NCI-H1417 treated with DMSO at 0.1 percent for 48 hours (cell line): ENCODE measurements at regions not wholly inside any gene's neighbourhood (a gene's known extent, or its start where the extent isn't known, plus 50 kb on each side); places are given as distances from the start of the nearest gene placed in this dataset.
"Not testable (repeated sequence)": the region's sequence is repeated elsewhere in the genome, so short reads cannot be mapped to it uniquely, and the experiment has no call there.

Experiments used
- DNase-seq: peaks from one replicate; lab custom pipeline; 2025; lab: John Stamatoyannopoulos, UW

GRCh38 chr6:93083337-93084230 lies 335.8 kb downstream of the EPHA7 start:
- no peak for DNase-seq

DNA sequence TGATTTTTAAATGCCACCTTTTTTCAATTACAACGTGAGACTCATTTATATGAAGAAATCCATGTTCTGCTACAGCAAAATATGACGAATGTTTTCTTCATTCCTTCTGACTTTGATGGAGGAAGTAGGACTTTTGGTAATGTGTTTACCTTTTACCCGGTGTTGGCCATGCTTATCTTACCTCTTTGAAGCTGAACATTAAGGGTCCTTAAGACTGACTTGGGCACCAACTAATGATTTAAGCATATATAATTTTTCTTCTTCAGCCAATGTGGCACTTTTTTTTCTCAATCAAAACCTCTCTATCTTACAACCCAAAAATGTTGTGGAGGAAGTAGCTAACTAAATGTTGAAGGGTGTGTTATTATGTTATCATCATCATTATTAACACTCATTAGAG lies 337.5 kb downstream of the EPHA7 start:
- no peak for DNase-seq

GRCh38 chr6:93079061-93079460 lies 340.3 kb downstream of the EPHA7 start:
- DNase-seq = no peak

- no peak for DNase-seq
Observed at GRCh38 chr6:93073811-93074210, 345.5 kb downstream of the EPHA7 start.

DNA sequence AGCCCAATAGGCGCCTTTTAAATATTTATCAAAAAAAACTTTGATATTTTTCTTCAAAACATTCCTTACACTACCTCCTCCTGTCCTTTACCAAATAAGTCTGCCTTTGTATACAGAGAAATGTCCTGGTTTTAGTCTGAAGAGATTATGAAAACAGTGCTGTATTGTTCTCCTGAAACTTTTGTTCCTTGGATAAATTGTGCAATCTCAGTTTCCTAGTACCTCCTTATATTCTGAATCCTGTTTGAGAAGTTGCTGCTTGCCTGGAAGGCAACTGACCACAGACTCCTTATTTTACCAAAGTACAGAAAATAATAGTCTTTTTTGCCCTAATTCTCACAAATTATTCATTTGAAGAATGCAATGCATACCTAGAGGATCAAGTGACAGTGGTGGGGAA lies 349.5 kb downstream of the EPHA7 start:
- no peak for DNase-seq

DNA sequence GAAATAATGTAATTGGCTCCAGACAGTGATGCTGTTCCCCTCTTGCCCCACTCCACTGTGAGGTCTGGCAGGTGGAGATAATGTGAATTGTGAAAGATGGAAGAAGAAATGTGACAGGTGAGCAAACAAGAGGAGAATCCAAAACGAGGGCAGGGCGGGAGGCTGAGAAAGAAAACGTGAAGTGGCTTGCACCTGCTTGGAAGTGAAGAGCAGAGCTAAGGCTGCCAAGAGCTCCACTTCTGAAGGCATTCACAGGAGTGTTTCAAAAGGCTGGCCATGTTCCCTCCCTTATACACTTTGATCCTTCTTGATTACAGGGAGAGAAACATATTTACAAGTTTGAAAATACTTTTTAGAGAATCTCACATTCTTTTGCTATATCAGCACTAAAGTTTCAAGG lies 359.4 kb downstream of the EPHA7 start:
- DNase-seq = no peak

GRCh38 chr6:93057584-93057983 lies 361.8 kb downstream of the EPHA7 start:
- no peak for DNase-seq

- DNase-seq = no peak
Observed at GRCh38 chr6:93048381-93048780, 371.0 kb downstream of the EPHA7 start.

GRCh38 chr6:93047033-93047432 lies 372.3 kb downstream of the EPHA7 start:
- DNase-seq = no peak

DNA sequence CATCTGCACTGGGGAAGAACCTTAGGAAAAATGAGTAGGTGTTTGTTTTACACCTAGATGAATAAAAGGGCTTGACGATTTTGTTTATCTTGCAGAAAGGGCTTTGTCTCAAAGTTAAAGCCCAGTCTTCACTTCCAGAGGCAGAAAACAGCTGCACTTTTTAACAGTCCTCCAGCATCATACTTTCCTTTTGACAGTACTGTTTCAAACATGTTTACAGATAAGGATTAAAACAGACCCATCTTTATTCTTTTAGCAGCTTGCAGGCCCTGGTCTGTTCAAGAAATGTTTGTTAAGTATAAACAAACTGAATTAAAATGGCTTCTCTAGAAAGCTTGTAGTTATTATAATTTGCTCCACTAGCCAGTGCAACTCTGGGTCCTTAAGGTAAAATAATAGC lies 374.2 kb downstream of the EPHA7 start:
- no peak for DNase-seq

DNA sequence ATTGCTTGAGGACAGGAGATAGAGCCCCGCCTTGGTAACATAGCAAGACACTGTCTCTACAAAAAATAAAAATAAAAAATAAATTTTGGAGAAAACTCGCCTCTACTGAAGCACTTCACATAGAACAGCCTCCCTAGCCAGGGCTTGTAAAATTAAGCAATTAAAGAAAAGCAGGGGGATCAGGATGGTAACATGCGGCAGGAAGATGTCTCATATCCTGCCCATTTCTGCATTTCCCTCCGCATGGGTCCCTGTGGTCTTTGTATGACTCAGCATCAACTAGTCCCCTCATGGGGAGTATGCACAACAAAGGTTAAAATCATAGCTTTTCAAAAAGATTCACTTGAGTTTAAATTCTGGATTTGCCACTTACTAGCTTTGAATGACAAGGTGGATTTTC lies 379.0 kb downstream of the EPHA7 start:
- DNase-seq = no peak

- no peak for DNase-seq
Observed at GRCh38 chr6:93036835-93037234, 382.5 kb downstream of the EPHA7 start.

DNA sequence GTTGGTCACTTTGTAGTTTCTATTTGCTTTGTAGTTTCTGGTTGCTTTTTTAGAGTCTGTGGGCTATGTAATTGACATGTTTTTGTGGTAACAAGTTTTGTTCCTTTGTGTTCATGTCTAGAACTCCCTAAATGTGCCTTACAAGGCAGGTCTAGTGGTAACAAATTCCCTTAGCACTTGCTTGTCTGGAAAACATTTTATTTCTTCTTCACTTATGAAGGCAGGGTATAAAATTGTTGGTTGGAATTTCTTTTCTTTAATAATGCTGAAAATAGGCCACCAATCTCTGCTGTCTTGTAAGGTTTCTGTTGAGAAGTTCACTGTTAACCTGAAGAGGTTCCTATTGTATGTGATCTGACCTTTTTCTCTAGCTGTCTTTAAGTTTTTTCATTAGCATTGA lies 383.6 kb downstream of the EPHA7 start:
- no peak for DNase-seq

DNA sequence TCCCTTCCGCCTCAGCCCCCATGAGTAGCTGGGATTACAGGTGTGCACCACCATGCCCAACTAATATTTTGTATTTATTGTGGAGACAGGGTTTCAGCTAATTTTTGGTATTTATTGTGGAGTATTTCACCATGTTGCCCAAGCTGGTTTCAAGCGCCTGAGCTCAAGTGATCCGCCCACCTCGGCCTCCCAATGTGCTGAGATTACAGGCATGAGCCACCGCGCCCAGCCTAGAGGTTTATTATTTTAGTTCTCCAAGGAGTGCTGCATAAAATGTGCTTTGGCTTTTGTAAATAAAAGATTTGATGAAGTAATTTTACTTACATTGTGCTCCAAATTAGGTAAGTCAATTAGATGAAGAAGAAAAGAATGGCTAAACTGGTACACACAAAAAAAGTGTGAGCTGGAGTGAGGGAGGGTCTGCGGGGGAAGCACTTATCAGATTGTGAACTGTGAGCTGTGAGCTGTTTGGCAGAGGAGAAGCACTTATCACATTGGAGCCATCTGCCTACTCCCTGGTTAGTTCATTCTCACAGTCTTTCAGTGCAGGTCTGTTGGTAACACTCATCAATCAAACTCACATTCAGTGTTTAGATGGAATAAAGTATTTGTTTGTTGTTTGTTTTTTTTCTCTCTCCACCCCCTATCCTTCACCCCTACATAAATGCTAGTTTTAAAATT lies 398.0 kb downstream of the EPHA7 start:
- DNase-seq = no peak

DNA sequence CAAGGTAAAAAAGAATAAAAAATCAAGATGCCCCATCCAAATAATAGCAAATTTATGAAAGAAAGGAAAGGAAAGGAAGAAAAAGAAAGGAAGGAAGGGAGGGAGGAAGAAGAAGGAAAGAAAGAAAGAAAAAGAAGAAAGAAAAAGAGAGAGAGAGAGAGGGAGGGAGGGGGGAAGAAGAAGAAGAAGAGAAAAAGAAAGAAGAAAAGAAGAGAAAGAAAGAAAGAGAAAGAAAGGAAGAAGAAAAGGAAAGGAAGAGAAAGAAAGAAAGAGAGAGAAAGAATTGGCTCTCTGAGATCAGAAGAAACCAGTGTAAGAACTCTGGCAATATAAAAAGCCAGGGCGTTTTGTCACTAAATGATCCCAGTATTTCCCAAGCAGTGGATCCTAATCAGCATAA lies 401.7 kb downstream of the EPHA7 start:
- DNase-seq = no peak

GRCh38 chr6:93017213-93017612 lies 402.1 kb downstream of the EPHA7 start:
- no peak for DNase-seq

DNA sequence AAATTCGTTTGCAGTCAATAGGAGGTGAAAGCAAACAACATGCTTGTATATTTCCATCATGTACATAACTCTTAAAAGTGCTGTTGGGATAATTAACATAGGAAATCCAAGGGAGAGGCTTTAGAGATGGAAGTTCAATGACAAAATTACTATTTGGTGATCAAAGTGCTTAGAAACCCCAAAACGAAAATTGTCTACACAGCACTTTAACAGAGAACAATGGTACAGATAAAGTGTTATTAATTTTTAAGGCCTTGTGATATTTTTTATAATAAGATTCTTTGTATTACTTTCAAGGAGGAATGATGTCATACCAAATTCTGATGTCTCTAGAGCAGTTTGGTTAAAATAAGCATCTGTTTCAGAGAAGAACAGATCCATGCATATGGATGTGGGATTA lies 406.3 kb downstream of the EPHA7 start:
- DNase-seq = no peak

DNA sequence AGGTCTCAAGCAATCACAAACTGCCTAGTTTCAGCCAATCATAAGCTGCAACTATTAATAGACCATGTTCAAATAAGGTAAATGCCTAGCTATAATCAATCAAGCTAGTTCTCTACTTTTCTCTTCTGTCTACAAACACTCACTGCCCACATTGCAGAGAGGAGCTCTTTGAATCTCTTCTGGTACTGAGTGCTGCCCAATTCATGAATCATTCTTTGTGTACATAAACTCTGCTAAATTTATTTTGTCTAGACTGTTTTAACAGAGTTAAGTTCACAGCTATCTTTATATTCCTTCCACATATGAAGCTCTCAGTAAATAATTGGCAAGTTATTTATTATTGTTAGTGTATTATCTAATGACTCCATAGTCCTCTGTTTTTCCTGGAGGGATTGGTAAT lies 411.0 kb downstream of the EPHA7 start:
- no peak for DNase-seq

DNA sequence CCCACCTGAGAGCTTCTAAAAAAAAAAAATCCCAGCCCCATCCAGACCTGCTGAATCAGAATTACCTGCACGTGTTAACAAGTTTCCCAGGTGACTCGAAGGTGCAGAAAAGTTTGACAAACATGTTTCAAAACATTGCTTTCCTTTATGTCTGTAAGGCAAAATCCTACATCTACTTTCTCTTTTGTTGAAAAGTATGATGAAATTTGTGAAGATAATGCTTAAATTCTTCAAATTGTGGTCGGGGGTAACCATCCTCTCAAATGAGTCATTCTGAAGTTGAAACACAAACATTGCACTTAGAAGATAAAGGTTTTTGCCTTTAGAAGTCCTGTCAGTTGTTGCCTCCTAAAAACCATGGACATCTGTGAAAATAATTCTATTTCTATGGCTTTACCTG lies 429.7 kb downstream of the EPHA7 start:
- DNase-seq = no peak

DNA sequence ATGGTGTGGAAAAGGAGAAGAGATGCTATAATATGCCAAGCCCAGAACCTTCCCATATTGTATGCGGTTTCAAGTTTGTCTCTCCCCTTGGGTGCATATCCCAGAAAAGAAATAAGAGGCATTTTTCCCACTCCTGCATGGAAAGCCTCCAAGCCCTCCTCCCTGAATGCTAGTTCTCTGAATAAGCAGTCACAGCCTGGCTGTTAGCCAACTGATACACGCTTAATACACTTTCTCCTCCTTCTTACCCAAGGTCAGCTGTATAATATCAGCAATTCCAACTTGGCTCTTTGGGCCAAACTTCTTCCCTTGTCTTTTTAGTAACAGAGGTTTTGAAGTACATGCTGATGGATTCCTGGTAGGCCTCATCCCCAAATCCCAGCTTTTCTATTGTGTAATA lies 440.1 kb downstream of the EPHA7 start:
- DNase-seq = no peak

DNA sequence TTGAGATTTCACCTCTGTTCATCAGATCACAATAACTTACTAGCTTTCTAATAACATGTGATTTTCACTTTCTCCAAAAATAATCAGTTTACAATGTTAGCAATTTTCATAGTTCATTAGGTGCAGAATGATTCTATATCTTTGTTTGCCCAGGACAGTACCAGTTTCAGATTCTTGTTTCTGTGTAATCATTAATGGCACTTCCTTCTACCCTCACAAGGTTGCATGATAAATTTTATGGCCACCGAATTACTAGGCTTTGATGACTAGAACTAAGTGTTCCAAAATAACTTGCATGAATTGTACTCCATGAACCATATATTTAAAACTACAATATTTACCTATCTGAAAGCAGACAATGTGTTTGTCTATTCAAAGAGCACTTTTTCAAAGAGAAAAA lies 442.3 kb downstream of the EPHA7 start:
- DNase-seq = no peak

- DNase-seq = no peak
Observed at GRCh38 chr6:92967362-92967761, 452.0 kb downstream of the EPHA7 start.

GRCh38 chr6:92962846-92963245 lies 456.5 kb downstream of the EPHA7 start:
- no peak for DNase-seq

DNA sequence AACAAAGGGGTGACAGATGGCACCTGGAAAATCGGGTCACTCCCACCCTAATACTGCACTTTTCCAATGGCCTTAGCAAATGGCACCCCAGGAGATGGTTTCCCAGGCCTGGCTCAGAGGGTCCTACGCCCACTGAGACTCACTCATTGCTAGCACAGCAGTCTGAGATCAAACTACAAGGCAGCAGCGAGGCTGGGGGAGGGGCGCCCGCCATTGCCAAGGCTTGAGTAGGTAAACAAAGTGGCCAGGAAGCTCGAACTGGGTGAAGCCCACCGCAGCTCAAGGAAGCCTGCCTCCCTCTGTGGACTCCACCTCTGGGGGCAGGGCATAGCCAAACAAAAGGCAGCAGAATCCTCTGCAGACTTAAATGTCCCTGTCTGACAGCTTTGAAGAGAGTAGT lies 467.2 kb downstream of the EPHA7 start:
- DNase-seq = not testable (repeated sequence)
